ENCODE measurements at regions not wholly inside any gene's neighbourhood (a gene's known extent, or its start where the extent isn't known, plus 50 kb on each side); places are given as distances from the start of the nearest gene placed in this dataset.

DNA sequence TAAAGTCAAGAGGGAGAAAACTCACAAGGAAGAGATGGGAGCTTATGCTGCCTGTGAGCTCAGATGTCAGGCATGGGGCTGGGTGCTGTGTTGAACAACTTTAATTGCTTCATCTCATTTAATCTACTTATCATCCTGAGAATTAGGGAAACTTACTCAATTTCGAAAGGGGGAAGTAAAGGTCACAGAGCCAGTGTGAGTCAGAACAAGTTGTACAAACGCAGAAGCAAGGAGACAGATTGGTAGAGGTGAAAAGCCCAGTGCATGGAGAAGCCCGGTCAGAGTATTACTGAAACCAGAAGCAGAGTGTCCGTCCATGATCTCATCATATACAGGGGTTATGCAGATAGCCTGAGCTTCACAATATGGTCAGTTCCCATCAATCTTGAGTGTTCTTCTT lies 281.1 kb upstream of the POU3F3 start:
- no peaks in the 10 kb centered on the region for H3K27me3 ChIP-seq (ENCODE audit: control insufficient read depth, insufficient read depth, low read length)
- DNase-seq (ENCODE audit: low read depth): no peak
- no peaks in the 10 kb centered on the region for H3K36me3 ChIP-seq (ENCODE audit: control insufficient read depth, insufficient read depth, low read length)
- TF ChIP-seq, protein P1, sequence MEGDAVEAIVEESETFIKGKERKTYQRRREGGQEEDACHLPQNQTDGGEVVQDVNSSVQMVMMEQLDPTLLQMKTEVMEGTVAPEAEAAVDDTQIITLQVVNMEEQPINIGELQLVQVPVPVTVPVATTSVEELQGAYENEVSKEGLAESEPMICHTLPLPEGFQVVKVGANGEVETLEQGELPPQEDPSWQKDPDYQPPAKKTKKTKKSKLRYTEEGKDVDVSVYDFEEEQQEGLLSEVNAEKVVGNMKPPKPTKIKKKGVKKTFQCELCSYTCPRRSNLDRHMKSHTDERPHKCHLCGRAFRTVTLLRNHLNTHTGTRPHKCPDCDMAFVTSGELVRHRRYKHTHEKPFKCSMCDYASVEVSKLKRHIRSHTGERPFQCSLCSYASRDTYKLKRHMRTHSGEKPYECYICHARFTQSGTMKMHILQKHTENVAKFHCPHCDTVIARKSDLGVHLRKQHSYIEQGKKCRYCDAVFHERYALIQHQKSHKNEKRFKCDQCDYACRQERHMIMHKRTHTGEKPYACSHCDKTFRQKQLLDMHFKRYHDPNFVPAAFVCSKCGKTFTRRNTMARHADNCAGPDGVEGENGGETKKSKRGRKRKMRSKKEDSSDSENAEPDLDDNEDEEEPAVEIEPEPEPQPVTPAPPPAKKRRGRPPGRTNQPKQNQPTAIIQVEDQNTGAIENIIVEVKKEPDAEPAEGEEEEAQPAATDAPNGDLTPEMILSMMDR (IDR thresholded peaks at IDR 0.05; ENCODE audit: insufficient read depth, low read length, poor library complexity, severe bottlenecking): no peak
- no peak overlapping the region for H3K4me3 ChIP-seq (ENCODE audit: low read depth, low read length)

- H3K4me3 ChIP-seq (ENCODE audit: low read depth, low read length): no peak overlapping the region
- no peaks in the 10 kb centered on the region for H3K36me3 ChIP-seq (ENCODE audit: control insufficient read depth, insufficient read depth, low read length)
- H3K27me3 ChIP-seq (ENCODE audit: control insufficient read depth, insufficient read depth, low read length): no peaks in the 10 kb centered on the region
- no peak for DNase-seq (ENCODE audit: low read depth)
- TF ChIP-seq, protein P1 (IDR thresholded peaks at IDR 0.05; ENCODE audit: insufficient read depth, low read length, poor library complexity, severe bottlenecking): no peak
Observed at GRCh38 chr2:104574367-104574766, 279.5 kb upstream of the POU3F3 start.

DNA sequence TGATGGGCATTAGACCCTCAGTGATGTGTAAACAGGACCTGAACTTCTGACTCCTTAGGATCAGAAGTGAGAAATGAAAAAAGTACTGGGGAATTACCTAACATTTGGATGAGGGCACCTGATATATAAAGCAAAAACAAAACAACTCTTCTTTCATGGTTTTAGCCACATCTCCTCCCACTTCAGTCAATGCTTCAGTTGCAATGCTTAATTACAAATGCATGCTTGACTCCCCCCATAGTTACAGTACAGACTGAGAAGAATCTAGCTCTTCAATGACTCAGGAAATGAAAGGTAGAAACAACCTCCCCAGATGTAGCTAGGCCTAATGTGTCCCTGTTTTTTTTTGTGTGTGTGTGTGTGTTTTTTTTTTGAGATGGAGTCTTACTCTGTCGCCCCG lies 276.8 kb upstream of the POU3F3 start:
- no peak for DNase-seq (ENCODE audit: low read depth)
- H3K36me3 ChIP-seq (ENCODE audit: control insufficient read depth, insufficient read depth, low read length): no peaks in the 10 kb centered on the region

GRCh38 chr2:104582471-104582870 lies 271.4 kb upstream of the POU3F3 start:
- H3K27me3 ChIP-seq (ENCODE audit: control insufficient read depth, insufficient read depth, low read length): no peaks in the 10 kb centered on the region
- H3K36me3 ChIP-seq (ENCODE audit: control insufficient read depth, insufficient read depth, low read length): no peaks in the 10 kb centered on the region
- DNase-seq (ENCODE audit: low read depth): no peak
- TF ChIP-seq, protein P1 (IDR thresholded peaks at IDR 0.05; ENCODE audit: insufficient read depth, low read length, poor library complexity, severe bottlenecking): no peak
- H3K4me3 ChIP-seq (ENCODE audit: low read depth, low read length): no peak overlapping the region

More for the DNA sequence above, 276.8 kb upstream of the POU3F3 start:
- TF ChIP-seq, protein P1 (IDR thresholded peaks at IDR 0.05; ENCODE audit: insufficient read depth, low read length, poor library complexity, severe bottlenecking): no peak
- no peak overlapping the region for H3K4me3 ChIP-seq (ENCODE audit: low read depth, low read length)
- no peaks in the 10 kb centered on the region for H3K27me3 ChIP-seq (ENCODE audit: control insufficient read depth, insufficient read depth, low read length)

GRCh38 chr2:104583811-104584210 lies 270.1 kb upstream of the POU3F3 start:
- no peaks in the 10 kb centered on the region for H3K27me3 ChIP-seq (ENCODE audit: control insufficient read depth, insufficient read depth, low read length)
- no peak for DNase-seq (ENCODE audit: low read depth)
- H3K4me3 ChIP-seq (ENCODE audit: low read depth, low read length): no peak overlapping the region
- TF ChIP-seq, protein P1 (IDR thresholded peaks at IDR 0.05; ENCODE audit: insufficient read depth, low read length, poor library complexity, severe bottlenecking): no peak
- no peaks in the 10 kb centered on the region for H3K36me3 ChIP-seq (ENCODE audit: control insufficient read depth, insufficient read depth, low read length)

- TF ChIP-seq, protein P1 (IDR thresholded peaks at IDR 0.05; ENCODE audit: insufficient read depth, low read length, poor library complexity, severe bottlenecking): no peak
- Histone ChIP-seq H3K36me3 (ENCODE audit: control insufficient read depth, insufficient read depth, low read length) (no peaks in the 10 kb centered on the region), H3K4me3 (ENCODE audit: low read depth, low read length) (no peak overlapping the region), H3K27me3 (ENCODE audit: control insufficient read depth, insufficient read depth, low read length) (no peaks in the 10 kb centered on the region)
- DNase-seq (ENCODE audit: low read depth): no peak
Observed at GRCh38 chr2:104584393-104584792, 269.5 kb upstream of the POU3F3 start.
